SK-N-SH (cell line): ENCODE measurements at regions not wholly inside any gene's neighbourhood (a gene's known extent, or its start where the extent isn't known, plus 50 kb on each side); places are given as distances from the start of the nearest gene placed in this dataset.

Experiments used
- CTCF ChIP-seq: fragments of 200-600 bp; sonication (generic); IDR thresholded peaks from 2 replicates; pipeline ENCODE4 v1.6.1; 2017; ENCODE audit warnings: antibody characterized with exemption, mild to moderate bottlenecking, moderate library complexity
- EP300 ChIP-seq, 2 experiments: IDR thresholded peaks; 2 replicates each; pipeline versions ENCODE4 v1.4.0 to v1.6.1; 2012; ENCODE audit warnings: borderline replicate concordance in 1 of 2, low read depth in 1 of 2, low read length in 1 of 2
- FOSL2 ChIP-seq: IDR thresholded peaks from 2 replicates; pipeline ENCODE4 v1.4.0; 2012; ENCODE audit warnings: low read depth, mild to moderate bottlenecking, moderate library complexity, borderline replicate concordance
- GABPA ChIP-seq: IDR thresholded peaks from 2 replicates; pipeline ENCODE4 v1.4.0; 2012; ENCODE audit warnings: low read depth, mild to moderate bottlenecking
- MXI1 ChIP-seq: IDR thresholded peaks from 2 replicates; pipeline ENCODE4 v1.6.1; 2012; ENCODE audit warnings: mild to moderate bottlenecking, low read depth, low read length, improper control_type of control experiment
- POLR2AphosphoS5 ChIP-seq: IDR thresholded peaks from 2 replicates; pipeline ENCODE4 v1.6.1; 2012; ENCODE audit warnings: low read depth, low read length
- REST ChIP-seq: IDR thresholded peaks from 2 replicates; pipeline ENCODE4 v1.6.1; 2012; ENCODE audit warnings: mild to moderate bottlenecking, low read depth, low read length, moderate library complexity
- YY1 ChIP-seq: IDR thresholded peaks from 2 replicates; pipeline ENCODE4 v1.4.0; 2012; ENCODE audit warnings: low read depth, mild to moderate bottlenecking
- TF ChIP-seq, protein P1 (sequence below): IDR thresholded peaks from 2 replicates; pipeline ENCODE4 v1.4.0; 2012; ENCODE audit warnings: low read depth

GRCh38 chr7:25665903-25666670 is 437.8 kb upstream of the NPVF start:
- TF ChIP-seq POLR2AphosphoS5 (no peak), FOSL2 (no peak), YY1 (no peak), CTCF (no peak), EP300 (IDR thresholded peaks at IDR 0.05; ENCODE audit: borderline replicate concordance in 1 of 2, low read depth in 1 of 2, low read length in 1 of 2) (no peak), GABPA (no peak), MXI1 (no peak), REST (no peak)
- TF ChIP-seq, protein P1, sequence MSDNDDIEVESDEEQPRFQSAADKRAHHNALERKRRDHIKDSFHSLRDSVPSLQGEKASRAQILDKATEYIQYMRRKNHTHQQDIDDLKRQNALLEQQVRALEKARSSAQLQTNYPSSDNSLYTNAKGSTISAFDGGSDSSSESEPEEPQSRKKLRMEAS: no peak
